Mesothelial cell of epicardium (in vitro differentiated cells): ENCODE measurements at regions not wholly inside any gene's neighbourhood (a gene's known extent, or its start where the extent isn't known, plus 50 kb on each side); places are given as distances from the start of the nearest gene placed in this dataset.

Experiments
- DNase-seq, 2 experiments: peaks; one replicate each; pipeline ENCODE4 v3.0.0; 2021; ENCODE audit warnings: low spot score in 2 of 2; ENCODE audit not compliant: unreplicated experiment in 2 of 2
- H3K27ac Mint-ChIP-seq: 2 replicates; pipeline ENCODE4 v1.8.0; 2021; ENCODE audit warnings: mixed read lengths
- H3K27me3 Mint-ChIP-seq: 2 replicates; pipeline ENCODE4 v1.8.0; 2021; ENCODE audit warnings: low read depth, mixed read lengths
- H3K36me3 Mint-ChIP-seq: 2 replicates; pipeline ENCODE4 v1.8.0; 2021; ENCODE audit warnings: mixed read lengths
- H3K4me1 Mint-ChIP-seq: 2 replicates; pipeline ENCODE4 v1.8.0; 2021; ENCODE audit warnings: mixed read lengths
- H3K4me3 Mint-ChIP-seq: 2 replicates; pipeline ENCODE4 v1.8.0; 2021; ENCODE audit warnings: mild to moderate bottlenecking, moderate library complexity, mixed read lengths
- H3K9me3 Mint-ChIP-seq: 2 replicates; pipeline ENCODE4 v1.8.0; 2021; ENCODE audit warnings: mixed read lengths
- TF ChIP-seq, protein P1 (sequence below): fragments of 200-600 bp; sonication (generic); IDR thresholded peaks from one replicate; pipeline ENCODE4 v1.5.0; 2021; ENCODE audit warnings: antibody characterized with exemption; ENCODE audit not compliant: unreplicated experiment

- no peaks in the 10 kb centered on the region for H3K27me3 Mint-ChIP-seq
- TF ChIP-seq, protein P1, sequence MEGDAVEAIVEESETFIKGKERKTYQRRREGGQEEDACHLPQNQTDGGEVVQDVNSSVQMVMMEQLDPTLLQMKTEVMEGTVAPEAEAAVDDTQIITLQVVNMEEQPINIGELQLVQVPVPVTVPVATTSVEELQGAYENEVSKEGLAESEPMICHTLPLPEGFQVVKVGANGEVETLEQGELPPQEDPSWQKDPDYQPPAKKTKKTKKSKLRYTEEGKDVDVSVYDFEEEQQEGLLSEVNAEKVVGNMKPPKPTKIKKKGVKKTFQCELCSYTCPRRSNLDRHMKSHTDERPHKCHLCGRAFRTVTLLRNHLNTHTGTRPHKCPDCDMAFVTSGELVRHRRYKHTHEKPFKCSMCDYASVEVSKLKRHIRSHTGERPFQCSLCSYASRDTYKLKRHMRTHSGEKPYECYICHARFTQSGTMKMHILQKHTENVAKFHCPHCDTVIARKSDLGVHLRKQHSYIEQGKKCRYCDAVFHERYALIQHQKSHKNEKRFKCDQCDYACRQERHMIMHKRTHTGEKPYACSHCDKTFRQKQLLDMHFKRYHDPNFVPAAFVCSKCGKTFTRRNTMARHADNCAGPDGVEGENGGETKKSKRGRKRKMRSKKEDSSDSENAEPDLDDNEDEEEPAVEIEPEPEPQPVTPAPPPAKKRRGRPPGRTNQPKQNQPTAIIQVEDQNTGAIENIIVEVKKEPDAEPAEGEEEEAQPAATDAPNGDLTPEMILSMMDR: no peak
- no peaks in the 10 kb centered on the region for H3K9me3 Mint-ChIP-seq
- no peak overlapping the region for H3K27ac Mint-ChIP-seq
- no peak overlapping the region for H3K4me3 Mint-ChIP-seq
- no peaks in the 10 kb centered on the region for H3K36me3 Mint-ChIP-seq
- DNase-seq: no peak
- H3K4me1 Mint-ChIP-seq: peaks cover 5% of the 10 kb centered on the region
Measured at GRCh38 chr4:66633477-66633876, 911.8 kb downstream of the CENPC start.

GRCh38 chr4:66629927-66630326 is 915.4 kb downstream of the CENPC start:
- Mint-ChIP-seq H3K4me1 (no peaks in the 10 kb centered on the region), H3K9me3 (peaks cover 10% of the 10 kb centered on the region), H3K27me3 (no peaks in the 10 kb centered on the region), H3K36me3 (no peaks in the 10 kb centered on the region), H3K27ac (no peak overlapping the region), H3K4me3 (no peak overlapping the region)
- TF ChIP-seq, protein P1: no peak
- DNase-seq: no peak

- Mint-ChIP-seq H3K36me3 (no peaks in the 10 kb centered on the region), H3K27ac (no peak overlapping the region), H3K4me3 (no peak overlapping the region), H3K4me1 (no peaks in the 10 kb centered on the region), H3K9me3 (peaks cover 10% of the 10 kb centered on the region), H3K27me3 (no peaks in the 10 kb centered on the region)
- TF ChIP-seq, protein P1: no peak
- DNase-seq: no peak
Measured at GRCh38 chr4:66628146-66628545, 917.2 kb downstream of the CENPC start.

DNA sequence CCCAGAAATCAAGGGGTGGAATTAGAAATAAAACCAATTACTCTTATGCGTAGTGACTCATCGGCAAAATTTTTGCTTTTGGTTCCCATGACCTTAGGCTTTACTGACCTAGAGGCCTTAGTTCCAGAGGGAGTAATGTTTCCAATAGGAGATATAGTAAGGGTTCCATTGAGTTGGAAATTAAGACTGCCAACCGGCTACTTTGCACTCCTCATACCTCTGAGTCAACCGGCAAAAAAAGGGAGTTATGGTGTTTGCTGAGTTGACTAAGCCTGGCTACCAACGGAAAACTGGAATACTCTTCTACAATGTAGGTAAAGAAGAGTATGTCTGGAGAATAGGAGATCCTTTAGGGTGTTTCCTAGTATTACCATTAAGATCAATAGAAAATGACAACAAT is 919.8 kb downstream of the CENPC start:
- H3K36me3 Mint-ChIP-seq: no peaks in the 10 kb centered on the region
- H3K4me3 Mint-ChIP-seq: no peak overlapping the region
- TF ChIP-seq, protein P1: no peak
- no peak overlapping the region for H3K27ac Mint-ChIP-seq
- DNase-seq: no peak
- no peaks in the 10 kb centered on the region for H3K27me3 Mint-ChIP-seq
- H3K4me1 Mint-ChIP-seq: no peaks in the 10 kb centered on the region
- H3K9me3 Mint-ChIP-seq: peaks cover 19% of the 10 kb centered on the region

DNA sequence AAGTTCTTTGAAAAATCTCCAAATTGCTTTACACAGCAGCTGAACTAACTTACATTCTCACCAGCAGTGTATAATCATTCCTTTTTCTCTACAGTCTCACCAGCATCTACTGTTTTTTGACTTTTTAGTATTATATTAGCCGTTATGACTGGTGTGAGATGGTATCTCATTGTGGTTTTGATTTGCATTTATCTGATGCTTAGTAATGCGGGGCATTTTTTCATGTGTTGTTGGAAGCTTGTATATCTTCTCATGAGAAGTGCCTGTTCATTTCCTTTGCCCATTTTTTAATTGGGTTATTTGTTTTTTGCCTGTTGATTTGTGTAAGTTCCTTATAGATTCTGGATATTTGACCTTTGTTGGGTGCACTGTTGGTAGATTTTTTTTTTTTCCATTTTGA is 931.7 kb downstream of the CENPC start:
- no peak overlapping the region for H3K27ac Mint-ChIP-seq
- no peaks in the 10 kb centered on the region for H3K4me1 Mint-ChIP-seq
- TF ChIP-seq, protein P1: no peak
- DNase-seq: no peak
- no peaks in the 10 kb centered on the region for H3K27me3 Mint-ChIP-seq
- no peak overlapping the region for H3K4me3 Mint-ChIP-seq
- no peaks in the 10 kb centered on the region for H3K36me3 Mint-ChIP-seq
- peaks cover 52% of the 10 kb centered on the region for H3K9me3 Mint-ChIP-seq

- no peak for DNase-seq
- no peaks in the 10 kb centered on the region for H3K36me3 Mint-ChIP-seq
- H3K9me3 Mint-ChIP-seq: peaks cover 9% of the 10 kb centered on the region
- TF ChIP-seq, protein P1: no peak
- no peaks in the 10 kb centered on the region for H3K4me1 Mint-ChIP-seq
- H3K27me3 Mint-ChIP-seq: no peaks in the 10 kb centered on the region
- no peak overlapping the region for H3K4me3 Mint-ChIP-seq
- H3K27ac Mint-ChIP-seq: no peak overlapping the region
Measured at GRCh38 chr4:66609014-66609413, 936.3 kb downstream of the CENPC start.
